ENCODE measurements at regions not wholly inside any gene's neighbourhood (a gene's known extent, or its start where the extent isn't known, plus 50 kb on each side); places are given as distances from the start of the nearest gene placed in this dataset.
"Not testable (repeated sequence)": the region's sequence is repeated elsewhere in the genome, so short reads cannot be mapped to it uniquely, and the experiment has no call there.

- not testable (repeated sequence) for TF ChIP-seq CTCF (IDR thresholded peaks at IDR 0.05; ENCODE audit: insufficient read depth, low read depth, low read length); EZH2 (IDR thresholded peaks at IDR 0.05; ENCODE audit: insufficient read depth, low read length)
Measured at GRCh38 chr7:49033140-49033539, 108.8 kb downstream of the CDC14C start.

Measured in astrocyte (in vitro differentiated cells and primary cell).